Esophagus muscularis mucosa (tissue), 4 donors: ENCODE measurements at regions not wholly inside any gene's neighbourhood (a gene's known extent, or its start where the extent isn't known, plus 50 kb on each side); places are given as distances from the start of the nearest gene placed in this dataset.

Experiments
- DNase-seq: peaks from one replicate; pipeline ENCODE4 v3.0.0-alpha.2; 2017; ENCODE audit errors: extremely low spot score
- H3K27ac ChIP-seq, 4 donors: fragments of 200-600 bp; sonication (generic); replicated peaks in 1 of 4; 1 replicate in 3 of 4; 2 replicates in 1 of 4; pipeline ENCODE4 v1.5.1; 2016 to 2019; ENCODE audit warnings: mild to moderate bottlenecking in 1 of 4
- H3K27me3 ChIP-seq, 4 donors: fragments of 200-600 bp; sonication (generic); one replicate each; pipeline versions ENCODE4 v1.5.1 to v1.6.0; 2016 to 2019
- H3K36me3 ChIP-seq, 4 donors: fragments of 200-600 bp; sonication (generic); one replicate each; pipeline ENCODE4 v1.5.1; 2016 to 2019
- H3K4me1 ChIP-seq, 4 donors: fragments of 200-600 bp; sonication (generic); one replicate each; pipeline ENCODE4 v1.5.1; 2016 to 2019
- H3K4me3 ChIP-seq, 4 donors: fragments of 200-600 bp; sonication (generic); 1 replicate in 2 of 4; 2 replicates in 2 of 4; pipeline ENCODE4 v1.5.1; 2016 to 2019; ENCODE audit warnings: mild to moderate bottlenecking in 4 of 4, moderate library complexity in 1 of 4
- H3K9me3 ChIP-seq, 4 donors: fragments of 200-600 bp; sonication (generic); 1 replicate in 3 of 4; 2 replicates in 1 of 4; pipeline ENCODE4 v1.5.1; 2016 to 2019
- EP300 ChIP-seq: sonication (generic); formaldehyde crosslinking; IDR thresholded peaks from one replicate; pipeline ENCODE4 v1.6.1; 2017; ENCODE audit warnings: antibody characterized with exemption
- POLR2A ChIP-seq: fragments of 450-650 bp; IDR thresholded peaks from one replicate; pipeline ENCODE4 v1.6.1; 2017; ENCODE audit warnings: antibody characterized with exemption, moderate library complexity, mild to moderate bottlenecking, low read depth
- POLR2AphosphoS5 ChIP-seq, 2 donors: sonication (generic); formaldehyde crosslinking; IDR thresholded peaks; one replicate each; pipeline ENCODE4 v1.6.1; 2017; ENCODE audit warnings: antibody characterized with exemption in 2 of 2
- WGBS: methylation state at CpG from one replicate; pipeline ENCODE4 v1.1.5; 2018; 5-methylcytosine and 5-hydroxymethylcytosine counted together
- intact Hi-C: fragments of 100-400 bp; cut with DNase I; formaldehyde crosslinking; loops from one replicate; pipeline ENCODE4 v1.15.1; 2023
- TF ChIP-seq, protein P1 (sequence below), 3 experiments: fragments of 200-600 bp in 2 of 3; fragments of 450-650 bp in 1 of 3; sonication (generic) in 2 of 3; IDR thresholded peaks; one replicate each; pipeline ENCODE4 v1.5.1; 2017 to 2019; ENCODE audit warnings: antibody characterized with exemption in 3 of 3, mild to moderate bottlenecking in 2 of 3, moderate library complexity in 1 of 3

DNA sequence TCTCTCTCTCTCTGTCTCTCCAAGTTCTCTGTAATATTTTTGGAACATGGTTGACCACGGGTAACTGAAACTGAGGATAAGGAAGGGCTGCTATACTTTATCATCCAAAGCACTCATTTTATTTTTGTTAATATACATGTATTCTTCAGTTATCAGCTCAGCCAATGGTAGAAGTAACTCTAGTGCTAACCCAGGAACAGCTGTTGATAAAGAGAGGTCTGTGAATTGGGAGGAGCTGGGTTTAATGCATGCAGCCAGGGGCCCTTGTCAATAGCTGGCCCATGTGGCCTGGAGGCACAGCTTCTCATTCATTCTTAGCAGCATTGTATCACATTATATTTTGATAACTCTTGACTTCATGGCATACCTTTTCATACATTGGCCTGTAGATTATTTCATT lies 401.6 kb downstream of the EPHA4 start:
- no peaks in the 10 kb centered on the region for H3K4me1 ChIP-seq
- 81% methylated on average over 1 of the region's 1 CpG for WGBS
- intact Hi-C loops: no loop called here

GRCh38 chr2:221176667-221177066 lies 395.4 kb downstream of the EPHA4 start:
- intact Hi-C loops: no loop called here
- Histone ChIP-seq H3K27ac (no peak overlapping the region), H3K9me3 (no peaks in the 10 kb centered on the region), H3K36me3 (no peaks in the 10 kb centered on the region), H3K4me1 (no peaks in the 10 kb centered on the region), H3K27me3 (no peaks in the 10 kb centered on the region), H3K4me3 (no peak overlapping the region)
- WGBS: 57% methylated on average over 6 of the region's 6 CpGs
- TF ChIP-seq, protein P1, sequence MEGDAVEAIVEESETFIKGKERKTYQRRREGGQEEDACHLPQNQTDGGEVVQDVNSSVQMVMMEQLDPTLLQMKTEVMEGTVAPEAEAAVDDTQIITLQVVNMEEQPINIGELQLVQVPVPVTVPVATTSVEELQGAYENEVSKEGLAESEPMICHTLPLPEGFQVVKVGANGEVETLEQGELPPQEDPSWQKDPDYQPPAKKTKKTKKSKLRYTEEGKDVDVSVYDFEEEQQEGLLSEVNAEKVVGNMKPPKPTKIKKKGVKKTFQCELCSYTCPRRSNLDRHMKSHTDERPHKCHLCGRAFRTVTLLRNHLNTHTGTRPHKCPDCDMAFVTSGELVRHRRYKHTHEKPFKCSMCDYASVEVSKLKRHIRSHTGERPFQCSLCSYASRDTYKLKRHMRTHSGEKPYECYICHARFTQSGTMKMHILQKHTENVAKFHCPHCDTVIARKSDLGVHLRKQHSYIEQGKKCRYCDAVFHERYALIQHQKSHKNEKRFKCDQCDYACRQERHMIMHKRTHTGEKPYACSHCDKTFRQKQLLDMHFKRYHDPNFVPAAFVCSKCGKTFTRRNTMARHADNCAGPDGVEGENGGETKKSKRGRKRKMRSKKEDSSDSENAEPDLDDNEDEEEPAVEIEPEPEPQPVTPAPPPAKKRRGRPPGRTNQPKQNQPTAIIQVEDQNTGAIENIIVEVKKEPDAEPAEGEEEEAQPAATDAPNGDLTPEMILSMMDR (IDR thresholded peaks at IDR 0.05): no peak
- TF ChIP-seq POLR2AphosphoS5 (IDR thresholded peaks at IDR 0.05) (no peak), POLR2A (no peak), EP300 (no peak)
- no peak for DNase-seq

More for the DNA sequence above, 401.6 kb downstream of the EPHA4 start:
- Histone ChIP-seq H3K27ac (no peak overlapping the region), H3K27me3 (no peaks in the 10 kb centered on the region), H3K4me3 (no peak overlapping the region), H3K36me3 (no peaks in the 10 kb centered on the region), H3K9me3 (no peaks in the 10 kb centered on the region)
- TF ChIP-seq POLR2AphosphoS5 (IDR thresholded peaks at IDR 0.05): no peak
- no peak for TF ChIP-seq POLR2A
- TF ChIP-seq, protein P1 (IDR thresholded peaks at IDR 0.05): no peak
- no peak for TF ChIP-seq EP300
- no peak for DNase-seq

GRCh38 chr2:221178139-221178538 lies 394.0 kb downstream of the EPHA4 start:
- H3K4me3 ChIP-seq: no peak overlapping the region
- no peaks in the 10 kb centered on the region for H3K9me3 ChIP-seq
- H3K4me1 ChIP-seq: no peaks in the 10 kb centered on the region
- H3K36me3 ChIP-seq: no peaks in the 10 kb centered on the region
- no peak overlapping the region for H3K27ac ChIP-seq
- no peaks in the 10 kb centered on the region for H3K27me3 ChIP-seq
- TF ChIP-seq EP300 (no peak), POLR2A (no peak), POLR2AphosphoS5 (IDR thresholded peaks at IDR 0.05) (no peak)
- TF ChIP-seq, protein P1 (IDR thresholded peaks at IDR 0.05): no peak
- no peak for DNase-seq
- 84% methylated on average over 3 of the region's 4 CpGs for WGBS
- intact Hi-C loops: no loop called here

GRCh38 chr2:221186873-221187272 lies 385.2 kb downstream of the EPHA4 start:
- Histone ChIP-seq H3K27me3 (no peaks in the 10 kb centered on the region), H3K4me1 (no peaks in the 10 kb centered on the region), H3K36me3 (no peaks in the 10 kb centered on the region), H3K4me3 (no peak overlapping the region), H3K9me3 (no peaks in the 10 kb centered on the region), H3K27ac (no peak overlapping the region)
- no peak for TF ChIP-seq POLR2AphosphoS5 (IDR thresholded peaks at IDR 0.05)
- TF ChIP-seq, protein P1 (IDR thresholded peaks at IDR 0.05): no peak
- TF ChIP-seq POLR2A: no peak
- no peak for TF ChIP-seq EP300
- DNase-seq: no peak
- intact Hi-C loops: no loop called here
- whole genome bisulfite sequencing: 72% methylated on average over 3 of the region's 3 CpGs

- H3K27me3 ChIP-seq: no peaks in the 10 kb centered on the region
- TF ChIP-seq, protein P1 (IDR thresholded peaks at IDR 0.05): no peak
- TF ChIP-seq EP300: no peak
- TF ChIP-seq POLR2A: no peak
- no peak for TF ChIP-seq POLR2AphosphoS5 (IDR thresholded peaks at IDR 0.05)
- WGBS: 42% methylated on average over 8 of the region's 8 CpGs
- H3K4me3 ChIP-seq: no peak overlapping the region
- no peaks in the 10 kb centered on the region for H3K9me3 ChIP-seq
- intact Hi-C loops: no loop called here
- DNase-seq: no peak
- no peaks in the 10 kb centered on the region for H3K36me3 ChIP-seq
- no peaks in the 10 kb centered on the region for H3K4me1 ChIP-seq
- H3K27ac ChIP-seq: no peak overlapping the region
These were observed 382.6 kb downstream of the EPHA4 start for GRCh38 chr2:221189431-221190067.
